Activated B cell treated with CpG ODN at 0.5 μM for 24 hours (primary cell): ENCODE measurements at regions not wholly inside any gene's neighbourhood (a gene's known extent, or its start where the extent isn't known, plus 50 kb on each side); places are given as distances from the start of the nearest gene placed in this dataset.

Experiments
- ATAC-seq: fragments of 200-7000 bp; cut with Tn5 transposase; one replicate; pipeline ENCODE4 v1.10.0; 2021; ENCODE audit warnings: low read depth, mild to moderate bottlenecking, moderate library complexity
- CTCF ChIA-PET: fragments of 350-600 bp; sonication (Branson Sonifier 250); formaldehyde crosslinking; loops from one replicate; lab custom pipeline; 2021; ENCODE audit warnings: antibody characterized with exemption; lab: Charles Lee
- POLR2A ChIA-PET: fragments of 350-600 bp; sonication (Branson Sonifier 250); formaldehyde crosslinking; loops from one replicate; lab custom pipeline; 2021; ENCODE audit warnings: antibody characterized with exemption; lab: Charles Lee
- DNase-seq: peaks from one replicate; pipeline ENCODE4 v3.0.0; 2022
- H3K27ac Mint-ChIP-seq: one replicate; pipeline ENCODE4 v1.8.0; 2020; ENCODE audit warnings: mixed read lengths
- H3K27me3 Mint-ChIP-seq: one replicate; pipeline ENCODE4 v1.8.0; 2021; ENCODE audit warnings: mixed read lengths
- H3K36me3 Mint-ChIP-seq: one replicate; pipeline ENCODE4 v1.8.0; 2021; ENCODE audit warnings: low read depth, mixed read lengths
- H3K4me1 Mint-ChIP-seq: one replicate; pipeline ENCODE4 v1.8.0; 2021; ENCODE audit warnings: mixed read lengths
- H3K4me3 Mint-ChIP-seq: one replicate; pipeline ENCODE4 v1.8.0; 2020; ENCODE audit warnings: mild to moderate bottlenecking, mixed read lengths
- H3K9me3 Mint-ChIP-seq: one replicate; pipeline ENCODE4 v1.8.0; 2020; ENCODE audit warnings: mixed read lengths
- intact Hi-C: fragments of 100-400 bp; cut with micrococcal nuclease; formaldehyde crosslinking; loops from one replicate; pipeline ENCODE4 v1.15.1; 2024
- TF ChIP-seq, protein P1 (sequence below): fragments of 200-600 bp; IDR thresholded peaks from one replicate; pipeline ENCODE4 v1.8.0; 2022; ENCODE audit warnings: antibody characterized with exemption, mild to moderate bottlenecking

DNA sequence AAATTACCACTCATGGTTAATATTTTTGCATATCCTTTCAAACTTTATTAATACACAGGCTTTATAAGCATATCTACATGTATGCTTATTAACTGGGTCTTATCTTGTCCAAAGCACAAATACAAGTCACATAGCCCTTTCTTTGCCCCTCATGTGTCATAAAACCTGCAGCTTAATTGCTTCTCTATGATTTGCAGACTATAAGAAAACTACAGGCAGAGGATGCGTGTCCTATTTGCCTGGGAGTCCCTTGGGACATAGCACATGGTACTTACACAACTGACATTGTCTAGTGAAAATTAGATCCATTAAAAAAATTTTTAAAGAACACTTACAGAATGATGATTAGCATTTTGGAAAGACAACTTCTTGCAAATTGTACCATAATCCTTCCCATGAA is 190.5 kb upstream of the PLEKHA5 start:
- no peak overlapping the region for H3K27ac Mint-ChIP-seq
- CTCF ChIA-PET: no interaction called here

GRCh38 chr12:18942669-18943068 is 186.9 kb upstream of the PLEKHA5 start:
- POLR2A ChIA-PET: no interaction called here
- ATAC-seq (no peak), DNase-seq (no peak)
- Mint-ChIP-seq H3K4me3 (no peak overlapping the region), H3K27ac (no peak overlapping the region), H3K36me3 (no peaks in the 10 kb centered on the region), H3K4me1 (no peaks in the 10 kb centered on the region), H3K27me3 (no peaks in the 10 kb centered on the region), H3K9me3 (peaks cover 2% of the 10 kb centered on the region)
- TF ChIP-seq, protein P1, sequence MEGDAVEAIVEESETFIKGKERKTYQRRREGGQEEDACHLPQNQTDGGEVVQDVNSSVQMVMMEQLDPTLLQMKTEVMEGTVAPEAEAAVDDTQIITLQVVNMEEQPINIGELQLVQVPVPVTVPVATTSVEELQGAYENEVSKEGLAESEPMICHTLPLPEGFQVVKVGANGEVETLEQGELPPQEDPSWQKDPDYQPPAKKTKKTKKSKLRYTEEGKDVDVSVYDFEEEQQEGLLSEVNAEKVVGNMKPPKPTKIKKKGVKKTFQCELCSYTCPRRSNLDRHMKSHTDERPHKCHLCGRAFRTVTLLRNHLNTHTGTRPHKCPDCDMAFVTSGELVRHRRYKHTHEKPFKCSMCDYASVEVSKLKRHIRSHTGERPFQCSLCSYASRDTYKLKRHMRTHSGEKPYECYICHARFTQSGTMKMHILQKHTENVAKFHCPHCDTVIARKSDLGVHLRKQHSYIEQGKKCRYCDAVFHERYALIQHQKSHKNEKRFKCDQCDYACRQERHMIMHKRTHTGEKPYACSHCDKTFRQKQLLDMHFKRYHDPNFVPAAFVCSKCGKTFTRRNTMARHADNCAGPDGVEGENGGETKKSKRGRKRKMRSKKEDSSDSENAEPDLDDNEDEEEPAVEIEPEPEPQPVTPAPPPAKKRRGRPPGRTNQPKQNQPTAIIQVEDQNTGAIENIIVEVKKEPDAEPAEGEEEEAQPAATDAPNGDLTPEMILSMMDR: no peak
- CTCF ChIA-PET: no interaction called here
- intact Hi-C loops: no loop called here

More for the DNA sequence above, 190.5 kb upstream of the PLEKHA5 start:
- POLR2A ChIA-PET: no interaction called here
- DNase-seq: no peak
- no peak for ATAC-seq
- Mint-ChIP-seq H3K4me3 (no peak overlapping the region), H3K27me3 (no peaks in the 10 kb centered on the region), H3K4me1 (no peaks in the 10 kb centered on the region), H3K9me3 (peaks cover 4% of the 10 kb centered on the region), H3K36me3 (no peaks in the 10 kb centered on the region)
- TF ChIP-seq, protein P1: no peak
- intact Hi-C loops: no loop called here

- H3K36me3 Mint-ChIP-seq: no peaks in the 10 kb centered on the region
- TF ChIP-seq, protein P1: no peak
- no peak overlapping the region for H3K27ac Mint-ChIP-seq
- H3K4me1 Mint-ChIP-seq: no peaks in the 10 kb centered on the region
- H3K4me3 Mint-ChIP-seq: no peak overlapping the region
- H3K27me3 Mint-ChIP-seq: no peaks in the 10 kb centered on the region
- ATAC-seq (no peak), DNase-seq (no peak)
- H3K9me3 Mint-ChIP-seq: peaks cover 2% of the 10 kb centered on the region
- intact Hi-C loops: no loop called here
- CTCF ChIA-PET: no interaction called here
- POLR2A ChIA-PET: no interaction called here
Observed at GRCh38 chr12:18943200-18943599, 186.3 kb upstream of the PLEKHA5 start.

GRCh38 chr12:18946106-18946505 is 183.4 kb upstream of the PLEKHA5 start:
- no peaks in the 10 kb centered on the region for H3K9me3 Mint-ChIP-seq
- H3K27me3 Mint-ChIP-seq: no peaks in the 10 kb centered on the region
- intact Hi-C loops: no loop called here
- no peaks in the 10 kb centered on the region for H3K4me1 Mint-ChIP-seq
- ChIA-PET POLR2A (no interaction called here), CTCF (no interaction called here)
- no peak for ATAC-seq
- no peak for DNase-seq
- H3K36me3 Mint-ChIP-seq: no peaks in the 10 kb centered on the region
- H3K27ac Mint-ChIP-seq: no peak overlapping the region
- H3K4me3 Mint-ChIP-seq: no peak overlapping the region
- TF ChIP-seq, protein P1: no peak

- no peak for DNase-seq
- Mint-ChIP-seq H3K27me3 (no peaks in the 10 kb centered on the region), H3K27ac (no peak overlapping the region), H3K9me3 (no peaks in the 10 kb centered on the region), H3K4me3 (no peak overlapping the region), H3K36me3 (no peaks in the 10 kb centered on the region), H3K4me1 (no peaks in the 10 kb centered on the region)
- ATAC-seq: no peak
- TF ChIP-seq, protein P1: no peak
- intact Hi-C loops: no loop called here
- POLR2A ChIA-PET: no interaction called here
- CTCF ChIA-PET: no interaction called here
Observed at GRCh38 chr12:18951218-18951617, 178.3 kb upstream of the PLEKHA5 start.
